ENCODE measurements at regions not wholly inside any gene's neighbourhood (a gene's known extent, or its start where the extent isn't known, plus 50 kb on each side); places are given as distances from the start of the nearest gene placed in this dataset.

GRCh38 chr7:40965774-40966173 is 737.1 kb downstream of the INHBA start:
- TF ChIP-seq, protein P1, sequence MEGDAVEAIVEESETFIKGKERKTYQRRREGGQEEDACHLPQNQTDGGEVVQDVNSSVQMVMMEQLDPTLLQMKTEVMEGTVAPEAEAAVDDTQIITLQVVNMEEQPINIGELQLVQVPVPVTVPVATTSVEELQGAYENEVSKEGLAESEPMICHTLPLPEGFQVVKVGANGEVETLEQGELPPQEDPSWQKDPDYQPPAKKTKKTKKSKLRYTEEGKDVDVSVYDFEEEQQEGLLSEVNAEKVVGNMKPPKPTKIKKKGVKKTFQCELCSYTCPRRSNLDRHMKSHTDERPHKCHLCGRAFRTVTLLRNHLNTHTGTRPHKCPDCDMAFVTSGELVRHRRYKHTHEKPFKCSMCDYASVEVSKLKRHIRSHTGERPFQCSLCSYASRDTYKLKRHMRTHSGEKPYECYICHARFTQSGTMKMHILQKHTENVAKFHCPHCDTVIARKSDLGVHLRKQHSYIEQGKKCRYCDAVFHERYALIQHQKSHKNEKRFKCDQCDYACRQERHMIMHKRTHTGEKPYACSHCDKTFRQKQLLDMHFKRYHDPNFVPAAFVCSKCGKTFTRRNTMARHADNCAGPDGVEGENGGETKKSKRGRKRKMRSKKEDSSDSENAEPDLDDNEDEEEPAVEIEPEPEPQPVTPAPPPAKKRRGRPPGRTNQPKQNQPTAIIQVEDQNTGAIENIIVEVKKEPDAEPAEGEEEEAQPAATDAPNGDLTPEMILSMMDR (IDR thresholded peaks at IDR 0.05): no peak
- TF ChIP-seq EZH2phosphoT487 (IDR thresholded peaks at IDR 0.05) (no peak), EZH2 (IDR thresholded peaks at IDR 0.05) (no peak)

Measured in neural progenitor cell (in vitro differentiated cells).